ENCODE measurements at regions not wholly inside any gene's neighbourhood (a gene's known extent, or its start where the extent isn't known, plus 50 kb on each side); places are given as distances from the start of the nearest gene placed in this dataset.

GRCh38 chr1:106480629-106481028 is 575.8 kb upstream of the PRMT6 start:
- Mint-ChIP-seq H3K27ac (no peak overlapping the region), H3K27me3 (ENCODE audit: low read depth) (no peaks in the 10 kb centered on the region), H3K9me3 (peaks cover 55% of the 10 kb centered on the region), H3K36me3 (ENCODE audit: low read depth) (no peaks in the 10 kb centered on the region), H3K4me3 (no peak overlapping the region), H3K4me1 (ENCODE audit: low read depth) (no peaks in the 10 kb centered on the region)
- DNase-seq (ENCODE audit: low spot score): no peak

GRCh38 chr1:106492880-106493279 is 563.6 kb upstream of the PRMT6 start:
- Mint-ChIP-seq H3K27me3 (ENCODE audit: low read depth) (no peaks in the 10 kb centered on the region), H3K36me3 (ENCODE audit: low read depth) (no peaks in the 10 kb centered on the region), H3K4me1 (ENCODE audit: low read depth) (no peaks in the 10 kb centered on the region), H3K27ac (no peak overlapping the region), H3K9me3 (peaks cover 23% of the 10 kb centered on the region), H3K4me3 (no peak overlapping the region)
- DNase-seq (ENCODE audit: low spot score): no peak

- no peaks in the 10 kb centered on the region for H3K36me3 Mint-ChIP-seq (ENCODE audit: low read depth)
- H3K4me1 Mint-ChIP-seq (ENCODE audit: low read depth): no peaks in the 10 kb centered on the region
- no peaks in the 10 kb centered on the region for H3K27me3 Mint-ChIP-seq (ENCODE audit: low read depth)
- no peak overlapping the region for H3K27ac Mint-ChIP-seq
- H3K4me3 Mint-ChIP-seq: no peak overlapping the region
- no peak for DNase-seq (ENCODE audit: low spot score)
- peaks cover 9% of the 10 kb centered on the region for H3K9me3 Mint-ChIP-seq
These were observed 561.8 kb upstream of the PRMT6 start for GRCh38 chr1:106494646-106495045.

- no peak overlapping the region for H3K4me3 Mint-ChIP-seq
- no peak for DNase-seq (ENCODE audit: low spot score)
- no peaks in the 10 kb centered on the region for H3K27me3 Mint-ChIP-seq (ENCODE audit: low read depth)
- no peaks in the 10 kb centered on the region for H3K4me1 Mint-ChIP-seq (ENCODE audit: low read depth)
- H3K9me3 Mint-ChIP-seq: peaks cover 9% of the 10 kb centered on the region
- no peak overlapping the region for H3K27ac Mint-ChIP-seq
- no peaks in the 10 kb centered on the region for H3K36me3 Mint-ChIP-seq (ENCODE audit: low read depth)
These were observed 558.2 kb upstream of the PRMT6 start for GRCh38 chr1:106498238-106498637.

- no peaks in the 10 kb centered on the region for H3K4me1 Mint-ChIP-seq (ENCODE audit: low read depth)
- H3K9me3 Mint-ChIP-seq: peaks cover 18% of the 10 kb centered on the region
- no peak overlapping the region for H3K4me3 Mint-ChIP-seq
- no peak for DNase-seq (ENCODE audit: low spot score)
- no peak overlapping the region for H3K27ac Mint-ChIP-seq
- no peaks in the 10 kb centered on the region for H3K36me3 Mint-ChIP-seq (ENCODE audit: low read depth)
- H3K27me3 Mint-ChIP-seq (ENCODE audit: low read depth): no peaks in the 10 kb centered on the region
These were observed 553.8 kb upstream of the PRMT6 start for GRCh38 chr1:106502659-106503058.

GRCh38 chr1:106515375-106515774 is 541.1 kb upstream of the PRMT6 start:
- no peak overlapping the region for H3K27ac Mint-ChIP-seq
- no peaks in the 10 kb centered on the region for H3K27me3 Mint-ChIP-seq (ENCODE audit: low read depth)
- H3K36me3 Mint-ChIP-seq (ENCODE audit: low read depth): no peaks in the 10 kb centered on the region
- H3K4me1 Mint-ChIP-seq (ENCODE audit: low read depth): no peaks in the 10 kb centered on the region
- no peak for DNase-seq (ENCODE audit: low spot score)
- peaks cover 14% of the 10 kb centered on the region for H3K9me3 Mint-ChIP-seq
- H3K4me3 Mint-ChIP-seq: no peak overlapping the region

GRCh38 chr1:106517224-106517623 is 539.2 kb upstream of the PRMT6 start:
- H3K27me3 Mint-ChIP-seq (ENCODE audit: low read depth): no peaks in the 10 kb centered on the region
- peaks cover 7% of the 10 kb centered on the region for H3K9me3 Mint-ChIP-seq
- H3K27ac Mint-ChIP-seq: no peak overlapping the region
- no peaks in the 10 kb centered on the region for H3K4me1 Mint-ChIP-seq (ENCODE audit: low read depth)
- no peaks in the 10 kb centered on the region for H3K36me3 Mint-ChIP-seq (ENCODE audit: low read depth)
- no peak overlapping the region for H3K4me3 Mint-ChIP-seq
- no peak for DNase-seq (ENCODE audit: low spot score)

- Mint-ChIP-seq H3K9me3 (peaks cover 10% of the 10 kb centered on the region), H3K27me3 (ENCODE audit: low read depth) (no peaks in the 10 kb centered on the region), H3K36me3 (ENCODE audit: low read depth) (no peaks in the 10 kb centered on the region), H3K27ac (no peak overlapping the region), H3K4me1 (ENCODE audit: low read depth) (no peaks in the 10 kb centered on the region), H3K4me3 (no peak overlapping the region)
- DNase-seq (ENCODE audit: low spot score): no peak
These were observed 533.0 kb upstream of the PRMT6 start for GRCh38 chr1:106523497-106523896.

GRCh38 chr1:106524631-106525030 is 531.8 kb upstream of the PRMT6 start:
- no peaks in the 10 kb centered on the region for H3K27me3 Mint-ChIP-seq (ENCODE audit: low read depth)
- H3K27ac Mint-ChIP-seq: no peak overlapping the region
- peaks cover 11% of the 10 kb centered on the region for H3K9me3 Mint-ChIP-seq
- no peaks in the 10 kb centered on the region for H3K36me3 Mint-ChIP-seq (ENCODE audit: low read depth)
- no peak overlapping the region for H3K4me3 Mint-ChIP-seq
- no peak for DNase-seq (ENCODE audit: low spot score)
- no peaks in the 10 kb centered on the region for H3K4me1 Mint-ChIP-seq (ENCODE audit: low read depth)

GRCh38 chr1:106526650-106527049 is 529.8 kb upstream of the PRMT6 start:
- no peak for DNase-seq (ENCODE audit: low spot score)

GRCh38 chr1:106534612-106535011 is 521.9 kb upstream of the PRMT6 start:
- DNase-seq (ENCODE audit: low spot score): no peak
- H3K36me3 Mint-ChIP-seq (ENCODE audit: low read depth): no peaks in the 10 kb centered on the region
- H3K27me3 Mint-ChIP-seq (ENCODE audit: low read depth): no peaks in the 10 kb centered on the region
- no peak overlapping the region for H3K27ac Mint-ChIP-seq
- no peaks in the 10 kb centered on the region for H3K4me1 Mint-ChIP-seq (ENCODE audit: low read depth)
- no peak overlapping the region for H3K4me3 Mint-ChIP-seq
- peaks cover 38% of the 10 kb centered on the region for H3K9me3 Mint-ChIP-seq

More at GRCh38 chr1:106526650-106527049, 529.8 kb upstream of the PRMT6 start:
- Mint-ChIP-seq H3K36me3 (ENCODE audit: low read depth) (no peaks in the 10 kb centered on the region), H3K4me3 (no peak overlapping the region), H3K27ac (no peak overlapping the region), H3K9me3 (peaks cover 25% of the 10 kb centered on the region), H3K4me1 (ENCODE audit: low read depth) (no peaks in the 10 kb centered on the region), H3K27me3 (ENCODE audit: low read depth) (no peaks in the 10 kb centered on the region)

- Mint-ChIP-seq H3K27ac (no peak overlapping the region), H3K27me3 (ENCODE audit: low read depth) (no peaks in the 10 kb centered on the region), H3K4me1 (ENCODE audit: low read depth) (no peaks in the 10 kb centered on the region), H3K36me3 (ENCODE audit: low read depth) (no peaks in the 10 kb centered on the region), H3K9me3 (peaks cover 34% of the 10 kb centered on the region), H3K4me3 (no peak overlapping the region)
- no peak for DNase-seq (ENCODE audit: low spot score)
These were observed 519.7 kb upstream of the PRMT6 start for GRCh38 chr1:106536741-106537140.

GRCh38 chr1:106548726-106549125 is 507.7 kb upstream of the PRMT6 start:
- no peaks in the 10 kb centered on the region for H3K36me3 Mint-ChIP-seq (ENCODE audit: low read depth)
- no peak for DNase-seq (ENCODE audit: low spot score)
- H3K4me3 Mint-ChIP-seq: no peak overlapping the region
- peaks cover 29% of the 10 kb centered on the region for H3K9me3 Mint-ChIP-seq
- H3K27ac Mint-ChIP-seq: no peak overlapping the region
- no peaks in the 10 kb centered on the region for H3K27me3 Mint-ChIP-seq (ENCODE audit: low read depth)
- no peaks in the 10 kb centered on the region for H3K4me1 Mint-ChIP-seq (ENCODE audit: low read depth)

GRCh38 chr1:106554294-106554693 is 502.2 kb upstream of the PRMT6 start:
- H3K4me3 Mint-ChIP-seq: no peak overlapping the region
- H3K4me1 Mint-ChIP-seq (ENCODE audit: low read depth): no peaks in the 10 kb centered on the region
- H3K9me3 Mint-ChIP-seq: peaks cover 29% of the 10 kb centered on the region
- no peak overlapping the region for H3K27ac Mint-ChIP-seq
- H3K27me3 Mint-ChIP-seq (ENCODE audit: low read depth): no peaks in the 10 kb centered on the region
- no peak for DNase-seq (ENCODE audit: low spot score)
- H3K36me3 Mint-ChIP-seq (ENCODE audit: low read depth): no peaks in the 10 kb centered on the region

- DNase-seq (ENCODE audit: low spot score): no peak
- Mint-ChIP-seq H3K36me3 (ENCODE audit: low read depth) (no peaks in the 10 kb centered on the region), H3K4me1 (ENCODE audit: low read depth) (no peaks in the 10 kb centered on the region)
These were observed 500.9 kb upstream of the PRMT6 start for GRCh38 chr1:106555571-106555970.

More at GRCh38 chr1:106555571-106555970, 500.9 kb upstream of the PRMT6 start:
- Mint-ChIP-seq H3K27me3 (ENCODE audit: low read depth) (no peaks in the 10 kb centered on the region), H3K27ac (no peak overlapping the region), H3K9me3 (peaks cover 32% of the 10 kb centered on the region), H3K4me3 (no peak overlapping the region)

Data from T-helper 2 cell treated with Interferon-gamma antibody and Interleukin-4, amounts not matched to agents 5 μg/mL and 100 μg/mL, for 36 hours (primary cell).